22Rv1 (cell line): ENCODE measurements at regions not wholly inside any gene's neighbourhood (a gene's known extent, or its start where the extent isn't known, plus 50 kb on each side); places are given as distances from the start of the nearest gene placed in this dataset.

Experiments
- CTCF ChIP-seq: fragments of 450-650 bp; IDR thresholded peaks from 2 replicates; pipeline ENCODE4 v1.5.1; 2017; ENCODE audit warnings: mild to moderate bottlenecking
- ZFX ChIP-seq: fragments of 450-650 bp; IDR thresholded peaks from 2 replicates; pipeline ENCODE4 v1.6.1; 2017; ENCODE audit warnings: antibody characterized with exemption, borderline replicate concordance

GRCh38 chr11:97751405-97751804 lies 1269.3 kb upstream of the CNTN5 start:
- TF ChIP-seq CTCF (no peak), ZFX (no peak)
